ENCODE measurements at regions not wholly inside any gene's neighbourhood (a gene's known extent, or its start where the extent isn't known, plus 50 kb on each side); places are given as distances from the start of the nearest gene placed in this dataset.

DNA sequence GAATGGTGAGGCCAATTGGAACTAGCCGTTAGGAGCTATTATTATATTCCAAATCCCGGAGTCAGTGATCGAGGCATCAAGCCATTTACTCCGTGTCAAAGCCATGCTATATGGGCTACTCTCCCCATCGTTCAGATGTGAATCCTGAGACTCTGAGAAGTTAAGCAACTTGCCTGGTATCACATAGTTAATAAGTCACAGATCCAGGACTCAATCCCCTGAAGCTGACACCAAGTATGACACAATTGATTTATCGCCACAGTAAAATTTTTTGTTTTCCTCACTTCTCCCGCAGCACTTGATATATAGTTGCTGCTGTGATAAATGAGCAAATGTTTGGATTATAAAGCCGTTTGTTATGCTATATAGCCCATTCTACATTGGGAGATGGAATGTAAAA lies 50.8 kb upstream of the TSHZ2 start:
- no peak for DNase-seq

DNA sequence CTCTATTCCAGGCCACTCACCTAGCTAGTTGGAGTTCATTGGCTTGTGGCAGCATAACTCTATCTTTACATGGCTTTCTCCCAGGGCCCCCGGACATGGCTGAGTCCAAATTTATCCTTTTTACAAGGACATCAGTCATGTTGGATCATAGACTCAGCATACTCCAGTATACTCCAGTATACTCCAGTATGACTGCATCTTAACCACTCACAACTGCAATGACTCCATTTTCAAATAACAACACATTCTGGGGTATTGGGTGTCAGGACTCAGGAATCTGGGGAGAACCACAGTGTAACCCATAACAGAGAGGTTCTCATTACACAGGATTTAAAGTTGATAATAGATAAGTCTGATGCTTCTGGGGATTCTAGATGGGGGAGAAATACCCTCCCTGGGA lies 53.8 kb upstream of the TSHZ2 start:
- DNase-seq, result no peak

DNA sequence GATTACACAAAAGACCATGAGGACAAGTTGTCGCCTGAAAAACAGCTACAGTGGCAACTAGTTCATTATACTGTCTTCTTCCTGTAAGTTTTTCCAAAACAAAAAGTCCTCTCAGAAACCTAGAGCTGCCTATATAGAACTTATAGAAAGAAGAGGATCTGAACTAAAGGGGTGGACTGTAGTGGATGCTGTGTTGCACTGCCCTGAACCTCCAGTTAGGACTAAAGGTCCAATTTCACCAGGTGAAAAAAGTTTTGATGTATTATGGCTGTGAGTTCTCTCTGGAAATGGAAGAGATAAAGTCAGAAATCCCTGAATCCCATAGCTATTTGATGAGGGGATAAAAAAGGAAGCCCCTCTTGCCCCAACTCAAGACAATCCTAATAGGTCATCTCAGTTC lies 56.6 kb upstream of the TSHZ2 start:
- no peak for DNase-seq

DNA sequence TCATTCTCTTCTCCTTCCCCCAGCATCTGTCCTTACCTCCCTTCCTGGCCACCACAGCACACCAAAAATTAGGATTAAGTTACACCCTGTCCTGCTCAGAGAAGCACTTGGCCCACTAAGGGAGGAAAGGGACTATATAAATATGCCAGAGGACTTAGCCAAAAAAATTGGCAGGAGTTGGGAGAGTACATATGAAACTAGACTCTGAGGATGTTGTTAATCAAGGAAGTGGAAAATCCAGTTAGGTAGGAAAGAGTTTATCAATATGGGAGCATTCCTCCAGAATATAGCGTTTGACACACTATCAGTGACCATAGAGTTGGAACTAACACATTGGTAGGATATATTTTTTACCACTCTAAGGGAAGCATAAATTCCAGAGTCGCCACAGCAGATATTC lies 57.3 kb upstream of the TSHZ2 start:
- DNase-seq, result peak in 1 of 2 experiments; percentile 25

DNA sequence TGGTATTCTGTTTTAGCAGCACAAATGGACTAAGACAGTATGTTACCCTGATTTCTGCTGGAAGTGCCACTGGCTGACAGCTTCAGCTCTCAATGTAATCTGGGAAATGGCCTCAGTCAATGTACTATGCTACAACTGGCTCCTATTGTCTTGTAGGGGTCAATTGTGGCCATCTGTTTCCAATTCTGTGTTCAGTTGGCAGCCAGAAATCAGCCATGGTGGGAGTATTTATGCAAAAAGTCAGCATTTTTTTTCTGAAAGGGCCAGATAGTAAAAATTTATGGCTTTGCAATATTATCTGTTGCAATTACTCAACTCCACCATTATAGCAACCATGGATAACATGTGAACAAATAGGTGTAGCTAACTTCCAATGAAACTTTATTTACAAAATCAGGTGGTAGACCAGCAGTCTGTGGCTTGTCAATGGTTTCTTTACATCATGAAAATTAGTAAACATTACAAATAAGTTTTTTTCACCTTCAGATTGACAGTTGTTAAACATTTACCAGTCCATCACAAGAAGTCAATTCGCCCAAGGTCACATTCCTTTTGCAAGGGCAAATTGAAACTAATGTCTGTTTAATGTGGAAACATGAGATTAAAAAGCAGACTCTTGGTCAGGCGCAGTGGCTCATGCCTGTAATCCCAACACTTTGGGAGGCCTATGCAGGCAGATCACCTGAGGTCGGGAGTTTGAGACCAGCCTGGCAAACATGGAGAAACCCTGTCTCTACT lies 58.3 kb upstream of the TSHZ2 start:
- DNase-seq, result no peak

DNA sequence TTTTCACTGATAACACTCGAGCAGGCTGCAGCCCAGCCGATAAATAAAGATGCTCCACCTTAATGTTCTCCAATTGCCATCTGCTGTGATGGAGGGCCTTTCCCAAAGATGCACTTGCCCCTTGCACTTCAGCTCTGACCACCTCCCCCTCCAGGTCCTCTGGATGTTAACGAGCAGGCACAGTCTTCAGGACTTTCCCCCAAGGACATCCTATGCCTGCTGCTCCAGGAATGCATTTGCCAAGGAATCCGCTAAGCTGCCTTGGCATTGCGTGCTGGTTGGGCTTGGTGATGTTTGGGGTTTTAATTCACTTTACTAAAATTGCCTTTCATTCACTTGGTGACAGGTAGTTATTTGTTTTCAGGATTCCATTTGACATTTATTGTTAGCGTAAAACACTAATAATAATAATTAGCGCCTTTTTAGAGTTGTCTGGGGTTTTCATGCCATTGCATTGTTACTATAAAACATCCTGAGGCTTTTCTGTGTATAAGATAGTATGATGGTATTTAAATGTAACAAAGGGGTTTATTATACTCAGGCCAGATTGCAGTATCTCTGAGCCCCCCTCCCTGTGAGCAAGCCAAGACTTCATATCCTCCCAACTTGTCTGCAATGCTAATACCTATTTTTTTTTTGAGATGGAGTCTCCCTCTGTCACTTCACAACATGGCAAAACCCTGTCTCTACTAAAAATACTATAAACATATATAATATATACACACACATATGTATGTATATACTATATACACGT lies 66.7 kb upstream of the TSHZ2 start:
- peak in 1 of 2 experiments; percentile 65 for DNase-seq

DNA sequence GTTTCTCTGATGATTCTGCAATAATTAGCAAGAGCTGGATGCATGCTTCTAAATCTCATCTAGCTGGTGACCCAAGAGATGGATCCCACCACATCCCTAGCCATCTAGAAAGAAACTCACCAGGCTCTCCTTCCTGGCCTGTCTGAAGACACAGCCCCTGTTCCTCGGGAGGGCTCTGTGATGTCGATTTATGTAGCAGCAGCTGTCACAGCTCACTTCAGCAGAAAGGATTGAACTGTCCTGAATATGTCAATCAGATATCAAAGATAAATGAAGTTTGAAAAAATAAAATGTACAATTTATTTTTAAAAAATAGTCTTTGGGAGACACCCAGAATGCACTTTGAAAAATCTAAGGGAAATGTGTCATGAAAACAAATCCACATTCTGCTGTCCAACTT lies 67.3 kb upstream of the TSHZ2 start:
- DNase-seq, result no peak

DNA sequence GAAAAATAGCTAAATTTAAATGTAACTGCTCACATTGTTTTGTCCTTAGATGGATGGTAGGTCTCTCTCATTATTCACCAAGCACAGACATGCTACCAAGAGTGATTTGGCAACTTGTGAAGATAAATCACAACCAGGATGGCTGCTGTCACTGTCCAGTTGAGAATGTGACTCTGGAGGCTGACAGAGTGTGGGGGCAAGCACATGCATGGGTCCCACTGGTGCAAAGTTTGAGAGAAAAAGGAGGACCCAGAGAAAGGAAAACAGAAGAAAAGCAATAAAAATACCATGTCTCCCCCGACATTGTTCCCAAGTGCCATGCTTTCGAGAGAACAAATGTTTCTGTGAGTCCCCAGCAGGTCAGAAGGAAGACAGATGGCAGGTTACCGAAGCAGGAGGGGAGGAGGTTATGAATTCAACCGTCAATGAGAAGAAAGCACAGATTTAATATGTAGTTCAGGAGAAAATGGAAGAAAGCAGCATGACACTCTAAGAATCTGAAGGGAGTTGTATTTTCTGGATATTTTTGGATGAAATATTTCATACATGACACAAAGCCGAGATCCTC lies 73.0 kb upstream of the TSHZ2 start:
- DNase-seq, result peak in 1 of 2 experiments; percentile 47

DNA sequence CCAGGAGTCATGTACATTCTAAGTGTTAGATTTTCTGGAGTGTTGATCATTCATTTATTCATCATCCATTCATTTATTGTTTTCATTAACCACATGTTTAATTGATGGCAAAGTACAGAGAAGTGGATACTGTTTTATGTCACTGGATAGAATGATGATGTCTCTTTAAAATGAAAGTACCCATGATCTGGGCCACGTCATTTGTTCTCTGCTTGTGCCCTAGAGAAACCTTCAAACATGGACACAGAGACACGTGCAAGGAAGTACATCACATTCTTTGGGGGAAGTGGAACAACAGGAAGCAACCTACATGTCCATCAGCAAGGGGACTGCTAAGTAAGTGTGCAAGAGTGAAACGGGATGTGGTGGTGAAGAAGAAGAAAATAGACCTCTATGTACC lies 75.8 kb upstream of the TSHZ2 start:
- no peak for DNase-seq

DNA sequence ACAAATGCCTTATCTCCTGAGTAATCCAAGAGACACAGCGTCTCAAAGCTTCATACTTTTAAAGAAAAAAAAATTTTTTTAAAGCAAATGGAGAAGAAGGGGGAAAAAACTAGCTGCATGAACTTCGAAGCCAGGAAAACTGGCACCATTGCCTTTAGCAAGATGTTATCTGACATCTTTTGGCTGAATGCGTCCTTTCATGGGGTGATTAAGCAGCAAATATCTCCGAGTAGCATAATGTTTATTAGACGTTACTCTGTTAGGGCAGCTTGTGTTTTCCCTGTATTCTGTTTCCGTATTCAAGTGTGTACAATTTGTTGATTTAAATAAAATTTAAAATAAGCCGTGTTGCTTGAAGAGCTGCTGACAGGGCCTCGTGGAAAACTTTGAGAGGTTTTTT lies 76.5 kb upstream of the TSHZ2 start:
- peak in 1 of 2 experiments; percentile 21 for DNase-seq

DNA sequence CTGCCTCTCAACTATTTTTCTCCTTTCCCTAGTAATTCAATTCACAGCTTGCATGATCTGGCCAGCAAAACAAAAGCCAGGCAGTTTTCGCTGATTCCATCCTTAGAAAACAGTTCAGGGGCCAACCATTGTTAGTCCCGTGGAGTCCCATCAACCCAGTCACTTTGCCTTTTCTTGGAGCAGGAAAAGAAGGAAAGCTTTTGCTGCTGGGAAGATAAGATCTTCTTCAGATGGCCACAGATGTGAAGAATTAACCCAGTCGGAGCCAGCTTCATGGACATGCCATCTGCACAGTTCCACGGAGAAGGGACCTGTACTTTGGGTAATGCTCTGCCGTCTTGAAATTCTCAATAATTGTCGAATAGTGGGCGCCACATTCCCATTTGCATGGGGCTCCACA lies 76.9 kb upstream of the TSHZ2 start:
- DNase-seq, result no peak

DNA sequence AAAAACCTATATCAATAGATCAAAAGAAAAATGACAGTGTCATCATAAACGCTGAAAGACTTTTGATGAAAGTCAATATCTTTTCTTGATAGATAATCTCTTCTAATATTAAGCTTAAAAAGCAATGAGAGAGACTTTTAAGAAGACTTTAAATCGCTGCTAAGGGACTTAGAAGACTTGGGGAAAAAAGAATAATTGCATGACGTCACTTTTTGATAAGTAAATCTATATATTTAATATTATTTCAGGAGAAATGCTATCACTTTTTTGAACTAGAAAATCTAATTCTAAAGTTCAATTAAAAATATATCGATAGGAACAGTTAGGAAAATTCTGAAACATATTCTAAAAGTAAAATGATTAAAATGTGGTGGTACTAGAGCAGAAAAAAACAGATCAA lies 78.7 kb upstream of the TSHZ2 start:
- DNase-seq, result no peak

DNA sequence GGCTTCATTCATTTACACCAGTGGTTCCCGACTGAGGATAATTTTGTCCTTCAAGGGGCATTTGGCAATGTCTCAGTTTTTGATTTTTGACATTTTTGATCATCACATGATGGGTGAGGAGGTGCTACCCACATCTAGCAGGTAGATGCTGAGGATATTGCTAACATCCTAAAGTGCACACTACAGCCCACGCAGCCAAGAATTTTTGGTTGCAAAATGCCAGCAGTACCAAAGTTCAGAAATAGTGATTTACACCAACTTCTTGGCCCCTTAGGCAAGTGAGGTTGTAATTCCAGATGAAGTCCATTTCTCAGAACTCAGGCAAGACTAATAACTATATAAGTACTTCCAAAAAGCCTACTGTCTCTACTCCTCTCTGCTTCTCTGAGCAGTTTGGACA lies 80.1 kb upstream of the TSHZ2 start:
- no peak for DNase-seq

DNA sequence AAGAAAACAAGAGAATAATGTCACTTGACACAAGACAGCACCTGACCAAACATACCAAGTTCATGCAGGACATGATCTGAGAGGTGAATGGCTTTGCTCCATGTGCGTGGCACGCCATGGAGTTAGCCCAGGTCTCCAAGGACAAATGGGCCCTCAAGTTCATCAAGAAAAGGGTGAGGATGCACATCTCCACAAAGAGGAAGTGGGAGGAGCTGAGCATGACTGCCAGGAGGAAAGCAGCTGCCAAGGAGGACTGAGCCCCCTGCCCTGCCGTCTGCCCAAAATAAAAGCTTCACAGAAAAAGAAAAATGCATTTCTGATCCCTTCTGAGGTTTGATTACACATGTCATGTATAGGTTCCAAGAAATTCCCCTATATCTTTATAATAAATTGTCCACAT lies 82.0 kb upstream of the TSHZ2 start:
- no peak for DNase-seq

DNA sequence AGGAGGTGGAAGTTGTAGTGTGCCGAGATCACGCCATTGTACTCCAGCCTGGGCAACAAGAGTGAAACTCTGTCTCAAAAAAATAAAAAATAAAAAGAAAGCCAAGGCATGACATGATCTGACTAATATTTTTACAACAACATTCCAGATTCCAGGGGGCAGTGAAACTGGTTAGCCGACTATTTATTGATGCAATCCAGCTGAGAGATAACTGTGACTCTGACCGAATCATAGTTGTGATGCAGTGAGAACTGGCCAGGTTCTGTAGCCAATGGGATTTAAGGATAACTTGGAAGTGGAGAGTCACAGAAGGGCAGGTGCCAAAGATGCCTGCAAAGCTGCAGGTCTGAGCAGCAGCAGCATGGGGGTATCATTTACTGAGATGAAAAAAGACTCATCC lies 82.9 kb upstream of the TSHZ2 start:
- no peak for DNase-seq

DNA sequence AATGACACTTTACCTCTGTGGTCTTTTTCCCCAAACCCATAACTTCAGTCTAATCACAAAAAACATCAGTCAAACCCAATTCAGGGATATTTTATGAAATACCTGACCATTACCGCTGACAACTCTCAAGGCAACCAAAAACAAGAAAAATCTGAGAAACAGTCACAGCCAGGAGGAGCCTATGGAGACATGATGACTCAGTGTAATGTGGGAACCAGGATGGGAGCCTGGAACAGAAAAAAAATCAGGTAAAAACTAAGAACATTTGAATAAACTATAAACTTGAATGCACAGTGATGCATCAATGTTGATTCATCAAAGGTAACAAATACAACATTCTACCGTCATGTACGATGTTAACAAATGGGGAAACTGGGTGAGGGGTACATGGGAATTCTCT lies 84.1 kb upstream of the TSHZ2 start:
- no peak for DNase-seq

DNA sequence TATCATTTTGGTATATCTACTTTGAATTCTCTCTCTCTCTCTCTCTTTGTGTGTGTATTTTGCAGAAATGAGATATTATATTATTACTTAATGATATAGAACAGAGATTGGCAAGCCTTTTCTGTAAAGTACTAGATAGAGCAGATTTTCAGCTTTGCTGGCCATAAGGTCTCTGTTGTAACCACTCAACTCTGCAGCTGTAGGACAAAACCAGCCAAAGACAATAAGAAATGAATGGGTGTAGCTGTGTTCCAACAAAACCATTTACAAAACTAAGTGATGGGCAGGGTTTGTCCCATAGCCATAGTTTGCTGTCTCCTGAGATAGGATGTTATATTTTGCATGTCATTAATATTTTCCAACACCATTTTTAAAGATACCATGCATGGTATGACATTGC lies 91.2 kb upstream of the TSHZ2 start:
- no peak for DNase-seq

DNA sequence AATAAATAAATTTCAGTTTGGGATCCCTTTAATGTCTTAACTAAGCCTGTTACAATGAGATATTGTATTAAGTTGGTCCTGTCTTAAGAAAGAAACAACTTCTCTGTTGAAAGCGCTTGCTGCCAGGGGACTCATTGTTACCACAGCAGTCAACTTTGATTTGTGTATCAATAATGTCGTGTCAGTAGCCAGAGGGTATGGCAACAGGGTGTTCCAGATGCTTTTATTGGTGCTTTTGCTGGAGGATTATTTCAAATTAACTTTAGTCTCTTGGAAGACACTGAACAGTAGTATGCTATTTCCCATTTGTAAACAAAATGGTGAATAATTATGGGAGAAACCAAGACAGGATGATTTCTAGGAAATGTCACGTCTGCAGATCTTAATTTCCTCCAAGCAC lies 91.9 kb upstream of the TSHZ2 start:
- no peak for DNase-seq

DNA sequence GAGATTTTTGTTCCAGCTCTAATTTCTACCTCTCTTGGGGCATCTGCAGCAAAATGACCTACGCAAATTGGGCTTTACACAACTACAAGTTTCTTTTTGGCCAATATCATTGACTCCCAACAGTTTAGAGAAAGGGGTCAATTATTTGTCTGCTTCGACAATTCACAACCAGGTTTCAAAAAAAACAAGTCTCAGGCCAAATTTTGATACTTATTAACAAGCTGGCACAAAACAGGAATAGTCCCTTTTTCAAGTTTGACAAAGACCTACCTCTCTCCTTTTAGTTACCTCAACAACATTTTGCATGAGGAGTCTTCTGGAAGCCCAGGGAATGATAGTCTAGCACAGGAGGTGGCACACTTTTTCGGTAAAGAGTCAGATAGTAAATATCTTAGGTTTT lies 97.9 kb upstream of the TSHZ2 start:
- no peak for DNase-seq

DNA sequence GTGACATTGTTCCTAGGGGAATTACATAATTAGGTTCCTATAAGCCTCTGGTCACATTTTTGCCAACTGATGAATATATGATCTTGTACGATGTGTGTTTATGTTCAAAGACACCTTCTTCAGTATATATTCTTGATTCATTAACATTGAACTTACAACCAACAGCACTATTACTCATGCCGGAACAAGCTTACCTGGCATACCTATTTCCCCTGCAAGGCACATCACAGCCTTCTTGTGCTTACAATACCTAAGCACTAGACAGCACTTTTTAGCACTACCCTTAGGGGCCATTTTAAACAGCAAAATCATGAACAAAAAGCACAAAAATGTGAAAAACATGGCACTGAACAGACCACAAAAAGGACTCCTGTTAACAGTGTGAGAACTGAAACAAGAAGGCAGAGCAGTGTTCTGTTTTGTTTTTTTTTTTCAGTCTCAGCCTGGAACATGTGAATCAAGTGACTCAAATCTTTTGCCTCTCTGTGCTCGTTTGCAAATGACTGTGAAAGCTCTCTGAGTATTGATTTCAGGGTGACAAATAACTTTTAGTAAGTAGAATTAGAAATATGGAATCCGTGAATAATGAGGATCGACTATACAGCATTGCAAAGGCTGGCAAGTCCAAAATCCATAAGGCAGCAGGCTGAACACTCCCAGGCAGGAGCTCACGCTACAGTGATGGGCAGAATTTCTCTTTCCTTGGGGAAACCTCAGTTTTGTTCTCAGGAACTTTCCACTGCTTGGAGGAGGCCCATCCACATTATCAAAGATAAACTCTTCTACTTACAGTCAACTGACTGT lies 102.3 kb upstream of the TSHZ2 start:
- no peak for DNase-seq

DNA sequence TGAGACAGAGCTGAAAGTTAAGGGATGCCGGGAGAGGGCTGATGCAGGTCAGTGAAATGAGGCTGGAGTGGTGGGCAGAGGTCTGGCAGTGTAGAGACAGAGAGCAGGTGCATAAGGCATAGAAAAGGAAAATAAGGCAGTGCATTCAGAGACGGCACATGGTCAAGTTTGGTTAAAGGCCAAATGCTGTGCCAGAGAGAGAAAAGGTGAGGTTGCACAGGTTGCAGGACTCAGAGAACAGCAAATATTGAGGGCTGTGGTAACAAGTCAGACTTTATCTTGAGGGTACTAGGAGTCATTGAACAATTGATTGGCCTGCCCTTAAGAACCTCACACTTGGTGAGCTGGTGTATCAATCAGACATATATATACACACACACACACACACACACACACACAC lies 102.9 kb upstream of the TSHZ2 start:
- DNase-seq, result no peak

DNA sequence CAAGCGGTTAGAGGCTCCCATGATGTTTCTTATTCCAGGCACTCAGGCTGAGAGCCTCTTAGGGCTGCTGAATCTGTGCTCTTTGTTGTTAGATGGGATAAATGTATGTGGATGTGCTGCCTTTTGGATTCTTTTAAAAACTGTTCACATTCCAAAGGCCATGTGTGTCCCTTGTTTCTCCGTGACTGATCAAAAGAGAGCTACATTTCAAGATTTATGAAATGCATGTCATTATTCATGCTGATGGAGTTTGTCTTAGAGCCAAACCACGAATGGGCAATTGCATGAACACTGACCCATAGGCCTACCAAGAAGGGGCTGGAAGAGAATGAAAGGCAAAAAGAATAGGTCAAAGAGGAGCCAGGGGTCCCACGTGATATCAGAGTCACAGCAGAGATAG lies 104.9 kb upstream of the TSHZ2 start:
- no peak for DNase-seq

DNA sequence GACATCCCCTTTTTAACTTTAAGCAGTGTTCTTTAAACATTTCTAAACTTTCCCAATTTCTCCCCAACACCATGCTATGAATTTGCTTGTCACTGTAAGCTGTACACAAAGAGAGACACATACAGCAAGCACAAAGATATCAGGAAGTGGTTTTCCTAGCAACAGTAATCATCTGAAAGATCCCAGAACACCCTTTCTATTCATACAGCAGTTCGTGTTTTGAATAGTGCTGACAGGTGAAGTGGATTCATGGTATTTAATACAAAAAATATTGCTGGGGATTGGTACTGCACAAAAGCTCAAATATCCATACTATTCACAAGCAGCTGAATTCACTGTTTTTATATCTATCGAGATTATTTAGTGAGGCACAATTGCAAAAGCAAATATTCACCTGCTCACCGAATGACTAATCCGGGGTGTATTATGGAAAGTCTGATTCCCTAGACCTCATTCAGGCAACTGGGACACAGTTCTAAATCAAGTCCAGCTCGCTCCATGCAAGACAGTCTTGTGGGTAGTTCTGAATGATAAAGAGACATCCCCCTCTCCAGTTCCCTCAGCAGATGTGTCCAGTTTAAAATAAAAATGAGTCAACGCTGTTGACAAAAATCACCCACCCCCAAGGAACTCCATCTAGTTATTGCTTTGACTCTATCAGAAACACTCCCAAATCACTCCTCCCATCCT lies 107.1 kb upstream of the TSHZ2 start:
- no peak for DNase-seq

All from NCI-H446 (cell line).